HUES48 (cell line): ENCODE measurements at regions not wholly inside any gene's neighbourhood (a gene's known extent, or its start where the extent isn't known, plus 50 kb on each side); places are given as distances from the start of the nearest gene placed in this dataset.

Experiments used
- H3K27ac ChIP-seq: one replicate; pipeline ENCODE4 v1.7.0; 2013; ENCODE audit warnings: low read depth, low read length, inconsistent platforms
- H3K27me3 ChIP-seq: 2 replicates; pipeline ENCODE4 v1.6.1; 2013; ENCODE audit warnings: mild to moderate bottlenecking, low read length; ENCODE audit not compliant: control insufficient read depth, insufficient read depth
- H3K36me3 ChIP-seq: 2 replicates; pipeline ENCODE4 v1.6.1; 2013; ENCODE audit warnings: low read length; ENCODE audit not compliant: control insufficient read depth, insufficient read depth
- H3K4me1 ChIP-seq: 2 replicates; pipeline ENCODE4 v1.6.1; 2013; ENCODE audit warnings: mild to moderate bottlenecking, low read length; ENCODE audit not compliant: control insufficient read depth, insufficient read depth
- H3K4me3 ChIP-seq: 2 replicates; pipeline ENCODE4 v1.5.1; 2013; ENCODE audit warnings: mild to moderate bottlenecking, low read depth, low read length
- H3K9ac ChIP-seq: 2 replicates; pipeline ENCODE4 v1.6.1; 2013; ENCODE audit warnings: mild to moderate bottlenecking, low read depth, low read length, moderate library complexity
- H3K9me3 ChIP-seq: 2 replicates; pipeline ENCODE4 v1.6.1; 2013; ENCODE audit warnings: low read length; ENCODE audit not compliant: control insufficient read depth, insufficient read depth

DNA sequence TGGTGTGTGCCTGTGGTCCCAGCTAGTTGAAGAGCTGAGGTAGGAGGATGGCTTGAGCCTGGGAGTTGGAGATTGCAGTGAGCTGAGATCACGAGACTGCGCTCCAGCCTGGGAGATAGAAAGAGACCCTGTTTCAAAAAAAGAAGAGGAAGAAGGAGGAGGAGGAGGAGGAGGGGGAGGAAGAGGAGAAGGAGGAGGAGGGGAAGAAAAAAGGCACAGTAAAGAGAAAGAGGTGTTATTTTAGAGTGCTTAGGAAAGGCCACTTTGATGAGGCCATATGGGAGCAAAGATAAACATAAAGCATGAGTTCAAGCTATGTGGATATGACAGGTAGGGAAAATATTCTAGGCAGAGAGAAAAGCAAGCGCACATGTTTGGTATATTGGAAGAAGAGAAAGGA lies 154.1 kb upstream of the BTG1 start:
- Histone ChIP-seq H3K4me1 (peaks cover 16% of the 10 kb centered on the region), H3K4me3 (no peak overlapping the region), H3K27ac (no peak overlapping the region), H3K36me3 (no peaks in the 10 kb centered on the region), H3K9ac (no peak overlapping the region), H3K27me3 (no peaks in the 10 kb centered on the region), H3K9me3 (no peaks in the 10 kb centered on the region)

DNA sequence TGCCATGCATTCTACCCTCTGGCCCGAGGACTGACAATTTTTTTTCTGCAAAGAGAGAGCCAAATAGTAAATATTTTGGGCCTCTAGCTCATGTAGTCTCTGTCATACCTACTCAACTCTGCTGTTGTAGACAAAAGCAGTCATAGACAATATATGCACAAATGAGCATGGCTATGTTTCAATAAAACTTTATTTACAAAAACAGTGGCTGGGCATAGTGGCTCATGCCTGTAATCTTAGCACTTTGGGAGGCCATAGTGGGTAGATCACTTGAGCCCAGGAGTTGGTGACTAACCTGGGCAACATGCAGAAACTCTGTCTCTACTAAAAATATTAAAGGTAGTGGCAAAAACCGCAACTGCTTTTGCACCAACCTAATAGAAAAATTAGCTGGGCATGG lies 153.7 kb upstream of the BTG1 start:
- H3K9ac ChIP-seq, result no peak overlapping the region
- no peaks in the 10 kb centered on the region for H3K36me3 ChIP-seq
- H3K27ac ChIP-seq, result no peak overlapping the region
- H3K27me3 ChIP-seq, result no peaks in the 10 kb centered on the region
- H3K9me3 ChIP-seq, result no peaks in the 10 kb centered on the region
- peaks cover 12% of the 10 kb centered on the region for H3K4me1 ChIP-seq
- H3K4me3 ChIP-seq, result no peak overlapping the region

GRCh38 chr12:92297932-92298696 lies 152.5 kb upstream of the BTG1 start:
- Histone ChIP-seq H3K9ac (no peak overlapping the region), H3K9me3 (no peaks in the 10 kb centered on the region), H3K36me3 (no peaks in the 10 kb centered on the region), H3K4me3 (no peak overlapping the region), H3K27ac (no peak overlapping the region), H3K4me1 (no peaks in the 10 kb centered on the region), H3K27me3 (no peaks in the 10 kb centered on the region)

GRCh38 chr12:92297405-92297804 lies 151.8 kb upstream of the BTG1 start:
- no peak overlapping the region for H3K4me3 ChIP-seq
- H3K27me3 ChIP-seq, result no peaks in the 10 kb centered on the region
- no peaks in the 10 kb centered on the region for H3K36me3 ChIP-seq
- H3K9me3 ChIP-seq, result no peaks in the 10 kb centered on the region
- no peak overlapping the region for H3K27ac ChIP-seq
- no peak overlapping the region for H3K9ac ChIP-seq
- no peaks in the 10 kb centered on the region for H3K4me1 ChIP-seq

- no peaks in the 10 kb centered on the region for H3K4me1 ChIP-seq
- no peak overlapping the region for H3K4me3 ChIP-seq
- H3K27me3 ChIP-seq, result no peaks in the 10 kb centered on the region
- no peak overlapping the region for H3K9ac ChIP-seq
- H3K27ac ChIP-seq, result no peak overlapping the region
- H3K36me3 ChIP-seq, result no peaks in the 10 kb centered on the region
- no peaks in the 10 kb centered on the region for H3K9me3 ChIP-seq
Observed at GRCh38 chr12:92295523-92295922, 149.9 kb upstream of the BTG1 start.

DNA sequence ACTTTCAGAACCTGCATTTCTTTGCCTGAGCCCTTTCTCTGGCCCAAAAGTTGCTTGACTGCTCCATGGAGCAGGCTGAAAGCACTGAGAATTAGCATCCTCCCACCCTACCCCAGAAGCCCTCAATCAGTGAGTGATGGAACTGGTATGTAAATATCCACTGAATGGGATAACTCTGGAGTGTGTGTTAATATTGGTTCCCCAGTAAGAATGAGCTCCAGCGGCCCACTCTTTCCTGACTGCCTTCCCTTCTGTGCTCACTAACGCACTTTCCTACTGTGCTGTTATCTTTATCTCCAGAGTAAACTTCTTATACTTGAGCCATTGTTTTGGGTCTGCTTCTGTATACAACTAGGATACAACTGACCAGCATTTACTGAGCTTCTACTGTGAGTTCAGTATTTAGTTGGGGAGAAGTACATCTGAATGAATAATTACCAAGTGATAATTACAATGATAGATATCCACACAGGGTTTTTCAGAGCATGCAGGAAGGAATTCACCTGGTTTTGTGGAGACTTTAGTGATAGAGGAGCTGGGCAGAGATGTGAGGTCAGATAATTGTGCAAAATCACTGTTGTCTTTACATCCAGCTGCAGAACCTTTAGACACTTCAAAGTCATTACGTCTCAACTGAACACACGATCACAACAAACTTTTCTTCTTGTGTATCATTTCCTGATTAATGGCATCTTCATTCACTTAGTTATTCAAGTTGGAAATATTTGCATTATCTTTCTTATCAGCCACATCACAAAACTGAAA lies 149.2 kb upstream of the BTG1 start:
- no peaks in the 10 kb centered on the region for H3K4me1 ChIP-seq
- no peaks in the 10 kb centered on the region for H3K36me3 ChIP-seq
- no peak overlapping the region for H3K27ac ChIP-seq
- no peak overlapping the region for H3K9ac ChIP-seq
- no peaks in the 10 kb centered on the region for H3K9me3 ChIP-seq
- H3K27me3 ChIP-seq, result no peaks in the 10 kb centered on the region
- no peak overlapping the region for H3K4me3 ChIP-seq

DNA sequence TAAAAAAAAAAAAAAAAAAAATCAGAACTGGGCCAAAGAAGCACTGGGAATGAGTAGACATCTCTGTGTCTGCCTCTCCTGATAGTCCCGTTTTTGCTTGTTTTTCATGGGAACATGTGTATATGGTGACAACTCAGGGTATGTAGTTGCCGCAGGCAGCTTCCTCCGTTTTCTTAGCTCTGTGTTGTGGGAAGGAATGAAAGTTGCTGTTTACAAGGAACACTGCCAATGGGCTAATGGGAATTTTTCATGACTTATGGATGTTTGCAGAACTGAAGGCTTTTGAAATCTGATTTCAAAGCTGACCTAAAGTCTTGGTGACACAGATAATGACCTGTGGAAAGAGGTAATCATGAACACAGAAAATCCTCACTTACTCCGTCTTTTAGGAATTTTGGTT lies 146.4 kb upstream of the BTG1 start:
- H3K4me1 ChIP-seq, result no peaks in the 10 kb centered on the region
- H3K4me3 ChIP-seq, result no peak overlapping the region
- H3K36me3 ChIP-seq, result no peaks in the 10 kb centered on the region
- no peak overlapping the region for H3K27ac ChIP-seq
- H3K27me3 ChIP-seq, result no peaks in the 10 kb centered on the region
- H3K9me3 ChIP-seq, result no peaks in the 10 kb centered on the region
- no peak overlapping the region for H3K9ac ChIP-seq

DNA sequence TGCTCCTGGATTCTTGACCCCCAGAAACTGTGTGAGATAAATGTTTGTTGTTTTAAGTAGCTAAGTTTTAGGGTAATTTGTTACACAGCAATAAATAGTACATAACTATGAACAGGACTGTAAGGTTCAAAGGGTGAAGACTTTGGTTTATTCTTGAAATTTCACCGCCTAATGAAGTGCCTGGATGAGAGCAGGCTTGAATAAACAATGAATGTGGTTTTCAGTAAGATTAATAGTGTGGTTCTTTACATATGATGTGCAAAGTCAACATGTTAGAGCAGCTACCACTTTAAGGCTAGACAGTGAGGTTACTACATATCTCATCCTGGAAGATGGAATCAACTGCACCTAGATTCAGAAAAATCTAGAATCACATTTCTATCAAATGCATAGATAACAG lies 145.2 kb upstream of the BTG1 start:
- H3K9me3 ChIP-seq, result no peaks in the 10 kb centered on the region
- H3K27me3 ChIP-seq, result no peaks in the 10 kb centered on the region
- no peak overlapping the region for H3K4me3 ChIP-seq
- H3K36me3 ChIP-seq, result no peaks in the 10 kb centered on the region
- H3K9ac ChIP-seq, result no peak overlapping the region
- no peak overlapping the region for H3K27ac ChIP-seq
- no peaks in the 10 kb centered on the region for H3K4me1 ChIP-seq

- no peaks in the 10 kb centered on the region for H3K36me3 ChIP-seq
- no peak overlapping the region for H3K9ac ChIP-seq
- no peaks in the 10 kb centered on the region for H3K9me3 ChIP-seq
- H3K27ac ChIP-seq, result no peak overlapping the region
- no peaks in the 10 kb centered on the region for H3K27me3 ChIP-seq
- no peak overlapping the region for H3K4me3 ChIP-seq
- no peaks in the 10 kb centered on the region for H3K4me1 ChIP-seq
Observed at GRCh38 chr12:92290350-92290695, 144.7 kb upstream of the BTG1 start.

DNA sequence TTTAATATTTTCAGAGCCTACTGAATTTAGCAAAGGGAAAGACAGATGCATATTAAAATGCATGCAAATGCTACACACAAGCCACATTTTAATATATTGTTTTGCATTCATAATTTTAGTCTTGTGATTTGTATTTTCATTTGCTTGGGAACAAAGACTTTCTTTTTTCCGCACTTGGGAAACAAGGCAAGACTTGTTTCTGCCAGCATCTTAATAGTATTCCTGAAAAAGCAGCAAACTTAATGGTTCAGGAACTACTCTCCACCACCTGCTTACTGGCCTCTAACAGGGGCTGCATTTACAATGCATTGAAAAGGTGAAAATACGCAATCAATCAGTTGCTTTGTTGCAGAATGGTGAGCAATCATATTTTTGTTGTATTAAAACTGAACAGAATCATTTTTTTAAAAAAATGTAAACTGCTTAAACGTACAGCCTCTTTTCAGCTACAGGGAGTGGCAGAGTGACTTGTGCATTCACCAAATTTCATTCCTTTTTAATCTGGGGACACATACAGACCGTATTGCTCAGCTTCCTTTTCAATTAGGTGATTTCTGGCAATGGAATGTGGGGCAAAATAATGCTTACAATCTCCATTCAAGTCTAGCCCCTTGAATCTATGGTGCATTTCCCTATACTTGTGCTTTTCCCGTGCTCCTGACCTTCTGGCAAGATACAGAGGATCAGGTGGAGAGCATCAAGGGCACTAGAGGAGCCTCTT lies 144.1 kb upstream of the BTG1 start:
- no peaks in the 10 kb centered on the region for H3K4me1 ChIP-seq
- no peaks in the 10 kb centered on the region for H3K36me3 ChIP-seq
- H3K9ac ChIP-seq, result no peak overlapping the region

GRCh38 chr12:92288561-92288960 lies 142.9 kb upstream of the BTG1 start:
- H3K9me3 ChIP-seq, result no peaks in the 10 kb centered on the region
- no peaks in the 10 kb centered on the region for H3K36me3 ChIP-seq
- H3K27me3 ChIP-seq, result no peaks in the 10 kb centered on the region
- H3K4me3 ChIP-seq, result no peak overlapping the region
- H3K4me1 ChIP-seq, result no peaks in the 10 kb centered on the region
- H3K27ac ChIP-seq, result no peak overlapping the region
- H3K9ac ChIP-seq, result no peak overlapping the region

More for the DNA sequence above, 144.1 kb upstream of the BTG1 start:
- Histone ChIP-seq H3K27ac (no peak overlapping the region), H3K9me3 (no peaks in the 10 kb centered on the region), H3K4me3 (no peak overlapping the region), H3K27me3 (no peaks in the 10 kb centered on the region)
